ENCODE measurements at regions not wholly inside any gene's neighbourhood (a gene's known extent, or its start where the extent isn't known, plus 50 kb on each side); places are given as distances from the start of the nearest gene placed in this dataset.

DNA sequence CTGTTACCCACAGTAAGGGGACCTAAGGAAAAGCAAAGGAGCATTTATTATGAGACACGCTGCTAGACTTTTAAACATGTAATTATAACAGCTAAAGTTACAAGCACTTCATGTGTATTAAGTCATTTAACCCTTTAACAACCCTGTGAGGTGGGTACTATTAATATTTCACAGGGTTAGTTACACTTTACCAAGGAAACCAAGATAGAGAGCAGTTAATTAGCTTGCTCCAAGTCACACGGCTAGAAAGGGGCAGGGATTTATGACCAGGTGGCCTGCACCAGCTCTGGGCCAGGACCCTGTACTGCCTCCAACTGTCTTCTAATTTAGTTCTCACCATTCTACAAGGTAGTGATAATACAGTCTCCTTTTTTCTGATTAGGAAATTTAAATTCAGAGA lies 74.9 kb downstream of the RPL27A start:
- Histone ChIP-seq H3K9ac (ENCODE audit: low read depth, low read length, poor library complexity, severe bottlenecking) (no peak overlapping the region), H2AFZ (ENCODE audit: low read length) (no peak overlapping the region), H3K9me3 (ENCODE audit: insufficient read depth, low read depth, low read length) (no peaks in the 10 kb centered on the region), H3K36me3 (ENCODE audit: insufficient read depth, low read length) (no peaks in the 10 kb centered on the region), H3K79me2 (ENCODE audit: insufficient read depth, low read length) (no peaks in the 10 kb centered on the region), H4K20me1 (ENCODE audit: insufficient read depth, low read length, poor library complexity, severe bottlenecking) (no peaks in the 10 kb centered on the region), H3F3A (ENCODE audit: low read depth) (no peaks in the 10 kb centered on the region), H3K4me2 (ENCODE audit: low read depth, low read length, poor library complexity, severe bottlenecking) (no peak overlapping the region), H3K4me3 (ENCODE audit: low read length, poor library complexity, severe bottlenecking) (no peak overlapping the region), H3K9me2 (replicated peaks; ENCODE audit: low read depth, low read length) (no peaks in the 10 kb centered on the region), H3K27me3 (ENCODE audit: insufficient read depth, low read length, poor library complexity, severe bottlenecking) (no peaks in the 10 kb centered on the region), H3K4me1 (ENCODE audit: insufficient read depth, low read length, poor library complexity, severe bottlenecking) (peaks cover 6% of the 10 kb centered on the region)
- TF ChIP-seq, protein P1, sequence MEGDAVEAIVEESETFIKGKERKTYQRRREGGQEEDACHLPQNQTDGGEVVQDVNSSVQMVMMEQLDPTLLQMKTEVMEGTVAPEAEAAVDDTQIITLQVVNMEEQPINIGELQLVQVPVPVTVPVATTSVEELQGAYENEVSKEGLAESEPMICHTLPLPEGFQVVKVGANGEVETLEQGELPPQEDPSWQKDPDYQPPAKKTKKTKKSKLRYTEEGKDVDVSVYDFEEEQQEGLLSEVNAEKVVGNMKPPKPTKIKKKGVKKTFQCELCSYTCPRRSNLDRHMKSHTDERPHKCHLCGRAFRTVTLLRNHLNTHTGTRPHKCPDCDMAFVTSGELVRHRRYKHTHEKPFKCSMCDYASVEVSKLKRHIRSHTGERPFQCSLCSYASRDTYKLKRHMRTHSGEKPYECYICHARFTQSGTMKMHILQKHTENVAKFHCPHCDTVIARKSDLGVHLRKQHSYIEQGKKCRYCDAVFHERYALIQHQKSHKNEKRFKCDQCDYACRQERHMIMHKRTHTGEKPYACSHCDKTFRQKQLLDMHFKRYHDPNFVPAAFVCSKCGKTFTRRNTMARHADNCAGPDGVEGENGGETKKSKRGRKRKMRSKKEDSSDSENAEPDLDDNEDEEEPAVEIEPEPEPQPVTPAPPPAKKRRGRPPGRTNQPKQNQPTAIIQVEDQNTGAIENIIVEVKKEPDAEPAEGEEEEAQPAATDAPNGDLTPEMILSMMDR (conservative IDR thresholded peaks at IDR 0.05; ENCODE audit: low read length): no peak
- TF ChIP-seq EZH2phosphoT487 (IDR thresholded peaks at IDR 0.05; ENCODE audit: borderline replicate concordance): no peak

DNA sequence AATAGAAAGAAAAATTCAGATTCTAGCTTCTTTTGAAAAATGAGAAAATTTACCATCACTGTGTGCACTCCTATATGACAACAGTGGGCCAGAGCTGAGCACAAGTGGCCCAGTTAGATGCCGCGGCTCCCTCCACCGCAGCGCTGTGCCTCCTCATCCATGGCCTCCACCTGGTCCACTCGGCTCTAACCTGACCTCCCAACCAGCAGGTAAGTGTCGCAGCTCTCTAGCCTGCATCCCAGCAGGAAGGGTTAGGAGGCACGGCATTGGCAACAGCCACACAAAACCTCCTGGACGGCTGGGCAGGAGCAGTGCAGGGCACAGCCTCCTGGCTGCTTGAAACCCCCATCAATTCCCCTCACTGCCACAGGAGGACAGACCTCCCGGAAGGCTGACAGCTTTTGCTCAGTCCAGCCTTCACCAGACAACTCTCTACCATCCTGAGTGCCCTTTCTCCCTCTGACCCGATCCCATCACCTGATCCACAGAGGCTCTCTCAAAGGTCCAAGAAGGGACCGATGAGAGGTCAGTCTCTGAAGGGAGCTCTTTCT lies 76.1 kb downstream of the RPL27A start:
- Histone ChIP-seq H3K9me2 (replicated peaks; ENCODE audit: low read depth, low read length) (no peaks in the 10 kb centered on the region), H3K9me3 (ENCODE audit: insufficient read depth, low read depth, low read length) (no peaks in the 10 kb centered on the region), H3K9ac (ENCODE audit: low read depth, low read length, poor library complexity, severe bottlenecking) (no peak overlapping the region), H3K4me1 (ENCODE audit: insufficient read depth, low read length, poor library complexity, severe bottlenecking) (peaks cover 6% of the 10 kb centered on the region), H3K27me3 (ENCODE audit: insufficient read depth, low read length, poor library complexity, severe bottlenecking) (no peaks in the 10 kb centered on the region), H3K4me3 (ENCODE audit: low read length, poor library complexity, severe bottlenecking) (no peak overlapping the region), H3K36me3 (ENCODE audit: insufficient read depth, low read length) (no peaks in the 10 kb centered on the region), H3K79me2 (ENCODE audit: insufficient read depth, low read length) (no peaks in the 10 kb centered on the region), H3K4me2 (ENCODE audit: low read depth, low read length, poor library complexity, severe bottlenecking) (peak overlapping the region; percentile 51), H4K20me1 (ENCODE audit: insufficient read depth, low read length, poor library complexity, severe bottlenecking) (no peaks in the 10 kb centered on the region), H3F3A (ENCODE audit: low read depth) (no peaks in the 10 kb centered on the region), H2AFZ (ENCODE audit: low read length) (no peak overlapping the region)
- TF ChIP-seq, protein P1 (conservative IDR thresholded peaks at IDR 0.05; ENCODE audit: low read length): peak; percentile 26; the same call in 1 of the 2 replicates
- no peak for TF ChIP-seq EZH2phosphoT487 (IDR thresholded peaks at IDR 0.05; ENCODE audit: borderline replicate concordance)

DNA sequence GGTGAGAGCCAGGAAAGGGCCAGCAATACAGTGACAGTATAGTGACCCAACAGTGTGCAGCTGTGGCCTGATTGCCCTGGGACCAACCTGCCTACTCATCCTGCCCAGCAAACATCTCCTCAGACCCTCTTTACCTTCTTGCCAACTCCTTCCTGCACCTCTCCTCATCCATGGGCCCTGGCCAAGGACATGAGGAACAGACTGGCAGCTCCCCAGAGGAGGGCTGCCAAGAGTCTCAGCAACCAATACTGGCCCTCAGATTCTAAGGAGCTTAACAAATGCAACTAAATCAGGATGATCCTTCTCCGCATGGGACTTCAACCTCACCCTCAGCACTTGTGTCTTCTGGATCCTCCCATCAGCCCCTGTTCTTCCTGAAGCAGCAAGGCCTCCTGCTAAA lies 77.0 kb downstream of the RPL27A start:
- Histone ChIP-seq H3K36me3 (ENCODE audit: insufficient read depth, low read length) (no peaks in the 10 kb centered on the region), H3K4me1 (ENCODE audit: insufficient read depth, low read length, poor library complexity, severe bottlenecking) (peaks cover 6% of the 10 kb centered on the region), H3K4me2 (ENCODE audit: low read depth, low read length, poor library complexity, severe bottlenecking) (peak overlapping the region; percentile 51), H3K9me2 (replicated peaks; ENCODE audit: low read depth, low read length) (no peaks in the 10 kb centered on the region), H3F3A (ENCODE audit: low read depth) (no peaks in the 10 kb centered on the region), H3K79me2 (ENCODE audit: insufficient read depth, low read length) (no peaks in the 10 kb centered on the region), H3K9me3 (ENCODE audit: insufficient read depth, low read depth, low read length) (no peaks in the 10 kb centered on the region), H3K27me3 (ENCODE audit: insufficient read depth, low read length, poor library complexity, severe bottlenecking) (no peaks in the 10 kb centered on the region), H4K20me1 (ENCODE audit: insufficient read depth, low read length, poor library complexity, severe bottlenecking) (no peaks in the 10 kb centered on the region), H2AFZ (ENCODE audit: low read length) (peak overlapping the region; percentile 65), H3K4me3 (ENCODE audit: low read length, poor library complexity, severe bottlenecking) (no peak overlapping the region), H3K9ac (ENCODE audit: low read depth, low read length, poor library complexity, severe bottlenecking) (no peak overlapping the region)
- TF ChIP-seq EZH2phosphoT487 (IDR thresholded peaks at IDR 0.05; ENCODE audit: borderline replicate concordance): no peak
- TF ChIP-seq, protein P1 (conservative IDR thresholded peaks at IDR 0.05; ENCODE audit: low read length): no peak
